H1 (cell line): ENCODE measurements at regions not wholly inside any gene's neighbourhood (a gene's known extent, or its start where the extent isn't known, plus 50 kb on each side); places are given as distances from the start of the nearest gene placed in this dataset.

Source experiments
- CTCF ChIA-PET: fragments of 300-600 bp; sonication (Branson Sonifier 250); formaldehyde crosslinking; loops from one replicate; lab custom pipeline; 2021; ENCODE audit not compliant: partially characterized antibody; lab: Charles Lee
- POLR2A ChIA-PET: fragments of 300-600 bp; sonication (Branson Sonifier 250); formaldehyde crosslinking; loops from one replicate; lab custom pipeline; 2021; ENCODE audit warnings: inconsistent platforms; ENCODE audit not compliant: partially characterized antibody; lab: Charles Lee
- DNase-seq, 2 experiments: peaks; one replicate each; pipeline versions ENCODE4 v3.0.0 to v3.0.0-alpha.2; 2010 to 2022; ENCODE audit warnings: low spot score in 2 of 2, low read depth in 1 of 2, mixed read lengths in 1 of 2
- FAIRE-seq: peaks from 2 replicates; lab custom pipeline; 2011; peaks lifted over from hg19 to GRCh38; lab: Jason Lieb, UNC
- H2AFZ ChIP-seq: 2 replicates; pipeline ENCODE4 v1.8.1; 2012; ENCODE audit warnings: low read length, inconsistent platforms
- H2AK5ac ChIP-seq: 2 replicates; pipeline ENCODE4 v1.6.1; 2013; ENCODE audit warnings: low read depth, low read length
- H2BK120ac ChIP-seq: replicated peaks from 2 replicates; pipeline ENCODE3; 2013; ENCODE audit warnings: low read depth, low read length, inconsistent platforms
- H2BK12ac ChIP-seq: 2 replicates; pipeline ENCODE4 v1.6.1; 2013; ENCODE audit warnings: low read depth, low read length
- H2BK15ac ChIP-seq: 2 replicates; pipeline ENCODE4 v1.6.1; 2013; ENCODE audit warnings: low read length
- H2BK20ac ChIP-seq: 2 replicates; pipeline ENCODE4 v1.6.1; 2013; ENCODE audit warnings: low read length
- H2BK5ac ChIP-seq: 2 replicates; pipeline ENCODE4 v1.6.1; 2013; ENCODE audit warnings: low read depth, low read length
- H3K14ac ChIP-seq: 2 replicates; pipeline ENCODE4 v1.6.1; 2013; ENCODE audit warnings: inconsistent platforms; ENCODE audit not compliant: insufficient read length
- H3K18ac ChIP-seq: 2 replicates; pipeline ENCODE4 v1.6.1; 2013; ENCODE audit warnings: low read length; ENCODE audit errors: extremely low read depth
- H3K23ac ChIP-seq: 2 replicates; pipeline ENCODE4 v1.6.1; 2013; ENCODE audit warnings: inconsistent platforms; ENCODE audit not compliant: insufficient read length
- H3K23me2 ChIP-seq: 2 replicates; pipeline ENCODE4 v1.6.1; 2013; ENCODE audit warnings: low read depth, low read length
- H3K27ac ChIP-seq: 2 replicates; pipeline ENCODE4 v1.6.1; 2011; ENCODE audit warnings: low read depth, low read length, inconsistent platforms
- H3K27me3 ChIP-seq, 4 experiments: replicated peaks in 1 of 4; 1 replicate in 1 of 4; 2 replicates in 3 of 4; pipeline versions ENCODE4 v1.6.1 to v1.8.1; 2011 to 2013; ENCODE audit warnings: low read length in 3 of 4, mild to moderate bottlenecking in 3 of 4, inconsistent platforms in 2 of 4, mixed read lengths in 2 of 4, moderate library complexity in 1 of 4; ENCODE audit not compliant: control insufficient read depth in 3 of 4, insufficient read depth in 3 of 4; ENCODE audit errors: extremely low read depth in 1 of 4
- H3K36me3 ChIP-seq, 4 experiments: 2 replicates each; pipeline versions ENCODE4 v1.6.1 to v1.8.1; 2011 to 2013; ENCODE audit warnings: mild to moderate bottlenecking in 4 of 4, low read length in 3 of 4, moderate library complexity in 2 of 4, control low read depth in 1 of 4, inconsistent platforms in 1 of 4; ENCODE audit not compliant: insufficient read depth in 4 of 4, control insufficient read depth in 2 of 4
- H3K4ac ChIP-seq: replicated peaks from 2 replicates; pipeline ENCODE3; 2013; ENCODE audit warnings: low read length, low read depth, mixed read lengths, inconsistent platforms; ENCODE audit not compliant: insufficient read length
- H3K4me1 ChIP-seq, 4 experiments: replicated peaks in 1 of 4; 1 replicate in 1 of 4; 2 replicates in 3 of 4; pipeline versions ENCODE4 v1.6.1 to v1.8.1; 2011 to 2013; ENCODE audit warnings: low read length in 3 of 4, inconsistent platforms in 2 of 4, mixed read lengths in 1 of 4; ENCODE audit not compliant: insufficient read depth in 4 of 4, control insufficient read depth in 3 of 4
- H3K4me2 ChIP-seq, 2 experiments: 2 replicates each; pipeline versions ENCODE4 v1.6.1 to v1.8.1; 2011 to 2013; ENCODE audit warnings: low read depth in 2 of 2, low read length in 2 of 2, control low read depth in 1 of 2, inconsistent platforms in 1 of 2, mild to moderate bottlenecking in 1 of 2; ENCODE audit not compliant: insufficient read depth in 1 of 2
- H3K4me3 ChIP-seq, 4 experiments: fragments of 200-600, 300-600 bp in 1 of 4; sonication (generic), shearing (Covaris generic), sonication (Bioruptor Twin) in 1 of 4; 2 replicates each; pipeline versions ENCODE4 v1.5.1 to v1.8.1; 2011 to 2016; ENCODE audit warnings: low read length in 4 of 4, low read depth in 3 of 4, control low read depth in 2 of 4, inconsistent platforms in 2 of 4, mild to moderate bottlenecking in 2 of 4, mixed read lengths in 1 of 4, moderate library complexity in 1 of 4; ENCODE audit not compliant: insufficient read depth in 2 of 4; ENCODE audit errors: extremely low read depth in 1 of 4
- H3K56ac ChIP-seq: replicated peaks from 2 replicates; pipeline ENCODE3; 2013; ENCODE audit warnings: low read depth, mild to moderate bottlenecking, mixed read lengths, low read length, inconsistent platforms; ENCODE audit not compliant: insufficient read length
- H3K79me1 ChIP-seq: 2 replicates; pipeline ENCODE4 v1.6.1; 2013; ENCODE audit warnings: low read depth, low read length, control low read depth
- H3K79me2 ChIP-seq, 2 experiments: 2 replicates each; pipeline versions ENCODE4 v1.6.1 to v1.8.1; 2012 to 2013; ENCODE audit warnings: low read length in 2 of 2, mild to moderate bottlenecking in 2 of 2, inconsistent platforms in 1 of 2; ENCODE audit not compliant: insufficient read depth in 2 of 2, control insufficient read depth in 1 of 2
- H3K9ac ChIP-seq, 4 experiments: replicated peaks in 1 of 4; 1 replicate in 1 of 4; 2 replicates in 3 of 4; pipeline versions ENCODE4 v1.6.1 to v1.8.1; 2011 to 2013; ENCODE audit warnings: low read depth in 3 of 4, low read length in 3 of 4, control low read depth in 2 of 4, mild to moderate bottlenecking in 2 of 4, moderate library complexity in 2 of 4, inconsistent platforms in 1 of 4; ENCODE audit errors: extremely low read depth in 1 of 4
- H3K9me3 ChIP-seq, 2 experiments: 2 replicates each; pipeline versions ENCODE4 v1.6.1 to v1.8.1; 2012 to 2013; ENCODE audit warnings: mild to moderate bottlenecking in 2 of 2, moderate library complexity in 2 of 2, control low read depth in 1 of 2, inconsistent platforms in 1 of 2, low read depth in 1 of 2, low read length in 1 of 2, mixed read lengths in 1 of 2; ENCODE audit not compliant: insufficient read depth in 2 of 2
- H4K20me1 ChIP-seq, 2 experiments: replicated peaks in 1 of 2; 2 replicates each; pipeline versions ENCODE3 to v1.8.1; 2011 to 2013; ENCODE audit warnings: inconsistent platforms in 2 of 2, low read length in 2 of 2, mild to moderate bottlenecking in 1 of 2; ENCODE audit not compliant: insufficient read depth in 2 of 2, control insufficient read depth in 1 of 2
- H4K5ac ChIP-seq: 2 replicates; pipeline ENCODE4 v1.6.1; 2013; ENCODE audit warnings: low read length, low read depth, mixed read lengths, inconsistent platforms; ENCODE audit not compliant: insufficient read length
- H4K8ac ChIP-seq: 2 replicates; pipeline ENCODE4 v1.8.0; 2013; ENCODE audit warnings: mild to moderate bottlenecking, moderate library complexity, low read length, inconsistent platforms; ENCODE audit not compliant: insufficient read depth; ENCODE audit errors: extremely low read depth
- H4K91ac ChIP-seq: replicated peaks from 2 replicates; pipeline ENCODE3; 2013; ENCODE audit warnings: low read length, mixed read lengths, inconsistent platforms; ENCODE audit not compliant: insufficient read length
- CTBP2 ChIP-seq: IDR thresholded peaks from 2 replicates; pipeline ENCODE4 v1.7.0; 2011; ENCODE audit warnings: borderline replicate concordance, mild to moderate bottlenecking, moderate library complexity, mixed read lengths, low read length; ENCODE audit not compliant: insufficient read depth, insufficient read length
- EP300 ChIP-seq, 2 experiments: IDR thresholded peaks; 1 replicate in 1 of 2; 2 replicates in 1 of 2; pipeline ENCODE4 v1.6.1; 2011 to 2012; ENCODE audit warnings: low read depth in 2 of 2, low read length in 2 of 2, mild to moderate bottlenecking in 2 of 2, borderline replicate concordance in 1 of 2, inconsistent platforms in 1 of 2, moderate library complexity in 1 of 2
- GTF2F1 ChIP-seq: IDR thresholded peaks from 2 replicates; pipeline ENCODE4 v1.6.1; 2012; ENCODE audit warnings: low read depth, low read length, improper control_type of control experiment, borderline replicate concordance
- WGBS, 2 experiments: shearing (Covaris generic) in 1 of 2; methylation state at CpG; one replicate each; pipeline versions ENCODE4 v1.1.6 to v1.1.7; 2013 to 2015; ENCODE audit warnings: low lambda C conversion rate in 2 of 2, mixed read lengths in 2 of 2, inconsistent platforms in 1 of 2, low coverage in 1 of 2, missing lambda C conversion rate in 1 of 2; ENCODE audit not compliant: insufficient replicate concordance in 2 of 2, insufficient coverage in 1 of 2, insufficient read length in 1 of 2; ENCODE audit errors: extremely low coverage in 1 of 2, missing lambda C conversion rate in 1 of 2; 5-methylcytosine and 5-hydroxymethylcytosine counted together

- TF ChIP-seq CTBP2: no peak
- TF ChIP-seq EP300 (IDR thresholded peaks at IDR 0.05; ENCODE audit: borderline replicate concordance in 1 of 2, low read depth in 2 of 2, low read length in 2 of 2): no peak
- no peak for TF ChIP-seq GTF2F1
- no peaks in the 10 kb centered on the region; a peak in 1 of 7 replicates for H3K4me1 ChIP-seq
- no peak overlapping the region for H3K56ac ChIP-seq
- H3K27ac ChIP-seq: no peak overlapping the region
- H4K91ac ChIP-seq: no peak overlapping the region
- H2AK5ac ChIP-seq: no peak overlapping the region
- H3K18ac ChIP-seq: no peak overlapping the region
- no peak overlapping the region for H2BK5ac ChIP-seq
- no peaks in the 10 kb centered on the region for H3K23me2 ChIP-seq
- no peaks in the 10 kb centered on the region for H3K27me3 ChIP-seq
- H3K9me3 ChIP-seq: no peaks in the 10 kb centered on the region
- H3K4ac ChIP-seq: no peak overlapping the region
- WGBS, 2 experiments: 92% methylated on average over 9 of the region's 9 CpGs; no CpG with 5 or more reads in 1 of the 2 experiments
- H3K79me1 ChIP-seq: no peaks in the 10 kb centered on the region
- H3K23ac ChIP-seq: no peak overlapping the region
- no peak for FAIRE-seq
- no peak overlapping the region for H3K4me3 ChIP-seq
- H2BK15ac ChIP-seq: no peak overlapping the region
- H2BK120ac ChIP-seq: no peak overlapping the region
- no peaks in the 10 kb centered on the region for H3K79me2 ChIP-seq
- no peak overlapping the region for H3K9ac ChIP-seq
- no peak overlapping the region for H2BK12ac ChIP-seq
- no peak overlapping the region for H2BK20ac ChIP-seq
- no peak overlapping the region for H4K5ac ChIP-seq
- ChIA-PET CTCF (interaction anchor here (0.9 to 12.0 kb wide), 30 partner anchors 14 to 369 kb away, joined by 3 to 193 read pairs (median 5); partner anchors contain the start of gene GLRA1), POLR2A (interaction anchor here (0.7 kb wide), 1 partner anchor 209 kb away, joined by 3 read pairs; no protein-coding TSS in a partner anchor)
- H4K8ac ChIP-seq: no peak overlapping the region
- DNase-seq: no peak
- H4K20me1 ChIP-seq: no peaks in the 10 kb centered on the region
- H3K14ac ChIP-seq: no peak overlapping the region
- H2AFZ ChIP-seq: no peak overlapping the region
- H3K4me2 ChIP-seq: no peak overlapping the region
- no peaks in the 10 kb centered on the region for H3K36me3 ChIP-seq
Measured at GRCh38 chr5:152144030-152144429, 219.4 kb upstream of the GLRA1 start.
